ENCODE measurements at regions not wholly inside any gene's neighbourhood (a gene's known extent, or its start where the extent isn't known, plus 50 kb on each side); places are given as distances from the start of the nearest gene placed in this dataset.

- ChIA-PET CTCF (no interaction called here), POLR2A (no interaction called here)
- peaks cover 10 to 17% (median 14%) of the 10 kb centered on the region in 4 experiments for H3K4me1 ChIP-seq (ENCODE audit: control extremely low read depth in 1 of 4, control insufficient read depth in 4 of 4, insufficient read depth in 4 of 4, low read length in 3 of 4)
- whole genome bisulfite sequencing (ENCODE audit: insufficient coverage), result 71% methylated on average over 3 of the region's 4 CpGs
- H3K27ac ChIP-seq (ENCODE audit: insufficient read depth in 1 of 2, low read depth in 1 of 2, low read length in 2 of 2, poor library complexity in 1 of 2, severe bottlenecking in 2 of 2), result no peak overlapping the region
- no peak for DNase-seq
- H3K9me3 ChIP-seq (ENCODE audit: control extremely low read depth in 1 of 5, control insufficient read depth in 4 of 5, insufficient read depth in 2 of 5, low read depth in 1 of 5, low read length in 4 of 5), result no peaks in the 10 kb centered on the region
- no peaks in the 10 kb centered on the region for H3K36me3 ChIP-seq (ENCODE audit: control insufficient read depth in 4 of 4, insufficient read depth in 4 of 4, low read length in 3 of 4)
- peaks cover 0 to 4% (median 0%) of the 10 kb centered on the region in 5 experiments for H3K27me3 ChIP-seq (replicated peaks in 2 of 5; ENCODE audit: control insufficient read depth in 4 of 5, insufficient read depth in 5 of 5, low read length in 4 of 5)
- H3K4me3 ChIP-seq (ENCODE audit: control insufficient read depth in 1 of 7, extremely low read depth in 1 of 7, insufficient read depth in 4 of 7, low read depth in 2 of 7, low read length in 6 of 7), result no peak overlapping the region
Measured at GRCh38 chr20:1788044-1788443, 107.2 kb upstream of the SIRPA start.

- no peak overlapping the region for H3K4me3 ChIP-seq (ENCODE audit: control insufficient read depth in 1 of 7, extremely low read depth in 1 of 7, insufficient read depth in 4 of 7, low read depth in 2 of 7, low read length in 6 of 7)
- H3K27ac ChIP-seq (ENCODE audit: insufficient read depth in 1 of 2, low read depth in 1 of 2, low read length in 2 of 2, poor library complexity in 1 of 2, severe bottlenecking in 2 of 2), result no peak overlapping the region
- peaks cover 0 to 4% (median 0%) of the 10 kb centered on the region in 5 experiments for H3K27me3 ChIP-seq (replicated peaks in 2 of 5; ENCODE audit: control insufficient read depth in 4 of 5, insufficient read depth in 5 of 5, low read length in 4 of 5)
- 19% methylated on average over 6 of the region's 6 CpGs for WGBS (ENCODE audit: insufficient coverage)
- H3K36me3 ChIP-seq (ENCODE audit: control insufficient read depth in 4 of 4, insufficient read depth in 4 of 4, low read length in 3 of 4), result no peaks in the 10 kb centered on the region
- H3K9me3 ChIP-seq (ENCODE audit: control extremely low read depth in 1 of 5, control insufficient read depth in 4 of 5, insufficient read depth in 2 of 5, low read depth in 1 of 5, low read length in 4 of 5), result no peaks in the 10 kb centered on the region
- H3K4me1 ChIP-seq (ENCODE audit: control extremely low read depth in 1 of 4, control insufficient read depth in 4 of 4, insufficient read depth in 4 of 4, low read length in 3 of 4), result peaks cover 10 to 17% (median 14%) of the 10 kb centered on the region in 4 experiments
- peak in 1 of 3 donors; percentile 36 for DNase-seq
- CTCF ChIA-PET, result interaction anchor here (0.6 to 1.1 kb wide), 3 partner anchors 9 to 386 kb away, joined by 3 read pairs; no protein-coding TSS in a partner anchor
- POLR2A ChIA-PET, result interaction anchor here (1.1 kb wide), 1 partner anchor 14 kb away, joined by 4 read pairs; no protein-coding TSS in a partner anchor
Measured at GRCh38 chr20:1786486-1786885, 108.7 kb upstream of the SIRPA start.

- no peak for DNase-seq
- H3K27me3 ChIP-seq (replicated peaks in 2 of 5; ENCODE audit: control insufficient read depth in 4 of 5, insufficient read depth in 5 of 5, low read length in 4 of 5), result peaks cover 0 to 4% (median 0%) of the 10 kb centered on the region in 5 experiments
- no peaks in the 10 kb centered on the region for H3K36me3 ChIP-seq (ENCODE audit: control insufficient read depth in 4 of 4, insufficient read depth in 4 of 4, low read length in 3 of 4)
- H3K4me3 ChIP-seq (ENCODE audit: control insufficient read depth in 1 of 7, extremely low read depth in 1 of 7, insufficient read depth in 4 of 7, low read depth in 2 of 7, low read length in 6 of 7), result no peak overlapping the region
- ChIA-PET CTCF (no interaction called here), POLR2A (no interaction called here)
- H3K4me1 ChIP-seq (ENCODE audit: control extremely low read depth in 1 of 4, control insufficient read depth in 4 of 4, insufficient read depth in 4 of 4, low read length in 3 of 4), result peaks cover 10 to 17% (median 14%) of the 10 kb centered on the region in 4 experiments
- H3K27ac ChIP-seq (ENCODE audit: insufficient read depth in 1 of 2, low read depth in 1 of 2, low read length in 2 of 2, poor library complexity in 1 of 2, severe bottlenecking in 2 of 2), result no peak overlapping the region
- WGBS (ENCODE audit: insufficient coverage), result 71% methylated on average over 4 of the region's 4 CpGs
- H3K9me3 ChIP-seq (ENCODE audit: control extremely low read depth in 1 of 5, control insufficient read depth in 4 of 5, insufficient read depth in 2 of 5, low read depth in 1 of 5, low read length in 4 of 5), result no peaks in the 10 kb centered on the region
Measured at GRCh38 chr20:1784586-1784985, 110.6 kb upstream of the SIRPA start.

- H3K27ac ChIP-seq (ENCODE audit: insufficient read depth in 1 of 2, low read depth in 1 of 2, low read length in 2 of 2, poor library complexity in 1 of 2, severe bottlenecking in 2 of 2), result no peak overlapping the region
- H3K36me3 ChIP-seq (ENCODE audit: control insufficient read depth in 4 of 4, insufficient read depth in 4 of 4, low read length in 3 of 4), result no peaks in the 10 kb centered on the region
- WGBS (ENCODE audit: insufficient coverage), result 92% methylated on average over 4 of the region's 4 CpGs
- no peak overlapping the region for H3K4me3 ChIP-seq (ENCODE audit: control insufficient read depth in 1 of 7, extremely low read depth in 1 of 7, insufficient read depth in 4 of 7, low read depth in 2 of 7, low read length in 6 of 7)
- no peaks in the 10 kb centered on the region for H3K9me3 ChIP-seq (ENCODE audit: control extremely low read depth in 1 of 5, control insufficient read depth in 4 of 5, insufficient read depth in 2 of 5, low read depth in 1 of 5, low read length in 4 of 5)
- ChIA-PET POLR2A (no interaction called here), CTCF (interaction anchor here (0.7 to 1.2 kb wide), 3 partner anchors 9 to 275 kb away, joined by 3 read pairs; no protein-coding TSS in a partner anchor)
- H3K27me3 ChIP-seq (replicated peaks in 2 of 5; ENCODE audit: control insufficient read depth in 4 of 5, insufficient read depth in 5 of 5, low read length in 4 of 5), result peaks cover 0 to 5% (median 0%) of the 10 kb centered on the region in 5 experiments
- no peak for DNase-seq
- H3K4me1 ChIP-seq (ENCODE audit: control extremely low read depth in 1 of 4, control insufficient read depth in 4 of 4, insufficient read depth in 4 of 4, low read length in 3 of 4), result peaks cover 10 to 17% (median 14%) of the 10 kb centered on the region in 4 experiments
Measured at GRCh38 chr20:1783245-1783644, 112.0 kb upstream of the SIRPA start.

- Histone ChIP-seq H3K4me3 (ENCODE audit: control insufficient read depth in 1 of 7, extremely low read depth in 1 of 7, insufficient read depth in 4 of 7, low read depth in 2 of 7, low read length in 6 of 7) (no peak overlapping the region), H3K36me3 (ENCODE audit: control insufficient read depth in 4 of 4, insufficient read depth in 4 of 4, low read length in 3 of 4) (no peaks in the 10 kb centered on the region), H3K4me1 (ENCODE audit: control extremely low read depth in 1 of 4, control insufficient read depth in 4 of 4, insufficient read depth in 4 of 4, low read length in 3 of 4) (peaks cover 10 to 17% (median 14%) of the 10 kb centered on the region in 4 experiments), H3K9me3 (ENCODE audit: control extremely low read depth in 1 of 5, control insufficient read depth in 4 of 5, insufficient read depth in 2 of 5, low read depth in 1 of 5, low read length in 4 of 5) (no peaks in the 10 kb centered on the region), H3K27ac (ENCODE audit: insufficient read depth in 1 of 2, low read depth in 1 of 2, low read length in 2 of 2, poor library complexity in 1 of 2, severe bottlenecking in 2 of 2) (no peak overlapping the region), H3K27me3 (replicated peaks in 2 of 5; ENCODE audit: control insufficient read depth in 4 of 5, insufficient read depth in 5 of 5, low read length in 4 of 5) (peaks cover 0 to 5% (median 0%) of the 10 kb centered on the region in 5 experiments)
- CTCF ChIA-PET, result interaction anchor here (1.2 to 2.4 kb wide), 3 partner anchors 10 to 274 kb away, joined by 3 to 8 read pairs (median 5); no protein-coding TSS in a partner anchor
- 97% methylated on average over 3 of the region's 3 CpGs for WGBS (ENCODE audit: insufficient coverage)
- no peak for DNase-seq
- POLR2A ChIA-PET, result no interaction called here
Measured at GRCh38 chr20:1782181-1782580, 113.0 kb upstream of the SIRPA start.

GRCh38 chr20:1779567-1779966, 115.6 kb upstream of the SIRPA start:
- peaks cover 0 to 5% (median 0%) of the 10 kb centered on the region in 5 experiments for H3K27me3 ChIP-seq (replicated peaks in 2 of 5; ENCODE audit: control insufficient read depth in 4 of 5, insufficient read depth in 5 of 5, low read length in 4 of 5)
- H3K36me3 ChIP-seq (ENCODE audit: control insufficient read depth in 4 of 4, insufficient read depth in 4 of 4, low read length in 3 of 4), result no peaks in the 10 kb centered on the region
- no peak overlapping the region for H3K4me3 ChIP-seq (ENCODE audit: control insufficient read depth in 1 of 7, extremely low read depth in 1 of 7, insufficient read depth in 4 of 7, low read depth in 2 of 7, low read length in 6 of 7)
- peaks cover 0 to 9% (median 9%) of the 10 kb centered on the region in 4 experiments for H3K4me1 ChIP-seq (ENCODE audit: control extremely low read depth in 1 of 4, control insufficient read depth in 4 of 4, insufficient read depth in 4 of 4, low read length in 3 of 4)
- H3K27ac ChIP-seq (ENCODE audit: insufficient read depth in 1 of 2, low read depth in 1 of 2, low read length in 2 of 2, poor library complexity in 1 of 2, severe bottlenecking in 2 of 2), result no peak overlapping the region
- ChIA-PET CTCF (interaction anchor here (0.8 to 3.1 kb wide), 6 partner anchors 8 to 271 kb away, joined by 3 to 21 read pairs (median 3); no protein-coding TSS in a partner anchor), POLR2A (no interaction called here)
- no peak for DNase-seq
- no peaks in the 10 kb centered on the region for H3K9me3 ChIP-seq (ENCODE audit: control extremely low read depth in 1 of 5, control insufficient read depth in 4 of 5, insufficient read depth in 2 of 5, low read depth in 1 of 5, low read length in 4 of 5)
- WGBS (ENCODE audit: insufficient coverage), result 100% methylated on average over 5 of the region's 5 CpGs

GRCh38 chr20:1778338-1778737, 116.9 kb upstream of the SIRPA start:
- POLR2A ChIA-PET, result interaction anchor here (0.6 kb wide), 1 partner anchor 91 kb away, joined by 3 read pairs; no protein-coding TSS in a partner anchor
- peaks cover 0 to 9% (median 9%) of the 10 kb centered on the region in 4 experiments for H3K4me1 ChIP-seq (ENCODE audit: control extremely low read depth in 1 of 4, control insufficient read depth in 4 of 4, insufficient read depth in 4 of 4, low read length in 3 of 4)
- peaks cover 0 to 5% (median 0%) of the 10 kb centered on the region in 5 experiments for H3K27me3 ChIP-seq (replicated peaks in 2 of 5; ENCODE audit: control insufficient read depth in 4 of 5, insufficient read depth in 5 of 5, low read length in 4 of 5)
- 97% methylated on average over 7 of the region's 12 CpGs for WGBS (ENCODE audit: insufficient coverage)
- H3K27ac ChIP-seq (ENCODE audit: insufficient read depth in 1 of 2, low read depth in 1 of 2, low read length in 2 of 2, poor library complexity in 1 of 2, severe bottlenecking in 2 of 2), result no peak overlapping the region
- no peaks in the 10 kb centered on the region for H3K36me3 ChIP-seq (ENCODE audit: control insufficient read depth in 4 of 4, insufficient read depth in 4 of 4, low read length in 3 of 4)
- no peak overlapping the region for H3K4me3 ChIP-seq (ENCODE audit: control insufficient read depth in 1 of 7, extremely low read depth in 1 of 7, insufficient read depth in 4 of 7, low read depth in 2 of 7, low read length in 6 of 7)
- H3K9me3 ChIP-seq (ENCODE audit: control extremely low read depth in 1 of 5, control insufficient read depth in 4 of 5, insufficient read depth in 2 of 5, low read depth in 1 of 5, low read length in 4 of 5), result no peaks in the 10 kb centered on the region
- CTCF ChIA-PET, result interaction anchor here (1.7 to 4.7 kb wide), 4 partner anchors 13 to 274 kb away, joined by 4 to 41 read pairs (median 6); no protein-coding TSS in a partner anchor
- DNase-seq, result no peak
